GM21619 (cell line): ENCODE measurements at regions not wholly inside any gene's neighbourhood (a gene's known extent, or its start where the extent isn't known, plus 50 kb on each side); places are given as distances from the start of the nearest gene placed in this dataset.
"Not testable (repeated sequence)": the region's sequence is repeated elsewhere in the genome, so short reads cannot be mapped to it uniquely, and the experiment has no call there.

Source experiments
- ATAC-seq: cut with Tn5 transposase; IDR thresholded peaks from one replicate; pipeline ENCODE4 v1.9.1; 2021; ENCODE audit not compliant: unreplicated experiment

- no peak for ATAC-seq
Observed at GRCh38 chr4:116551806-116552205, 533.6 kb downstream of the TRAM1L1 start.

GRCh38 chr4:116547632-116548031 lies 537.7 kb downstream of the TRAM1L1 start:
- no peak for ATAC-seq

GRCh38 chr4:116546759-116547158 lies 538.6 kb downstream of the TRAM1L1 start:
- no peak for ATAC-seq

DNA sequence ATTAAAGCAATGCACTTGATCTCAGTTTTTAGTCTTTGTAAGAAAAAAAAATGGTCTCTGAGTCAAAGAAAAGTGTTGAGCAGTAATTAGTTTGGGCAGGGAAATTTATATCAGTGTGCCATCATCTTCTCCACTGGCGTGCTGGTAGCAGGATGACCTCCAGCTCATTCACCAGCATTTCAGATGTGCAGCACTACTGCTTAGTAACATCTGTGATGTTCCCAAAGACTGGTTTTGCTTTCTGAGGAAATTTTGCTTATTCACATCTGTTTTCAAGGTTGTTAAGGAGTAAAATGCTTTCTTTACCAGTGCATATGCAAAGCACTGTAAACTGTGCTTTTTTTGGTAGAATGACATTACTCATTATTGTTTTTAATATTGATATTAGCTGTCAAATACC lies 540.4 kb downstream of the TRAM1L1 start:
- no peak for ATAC-seq

DNA sequence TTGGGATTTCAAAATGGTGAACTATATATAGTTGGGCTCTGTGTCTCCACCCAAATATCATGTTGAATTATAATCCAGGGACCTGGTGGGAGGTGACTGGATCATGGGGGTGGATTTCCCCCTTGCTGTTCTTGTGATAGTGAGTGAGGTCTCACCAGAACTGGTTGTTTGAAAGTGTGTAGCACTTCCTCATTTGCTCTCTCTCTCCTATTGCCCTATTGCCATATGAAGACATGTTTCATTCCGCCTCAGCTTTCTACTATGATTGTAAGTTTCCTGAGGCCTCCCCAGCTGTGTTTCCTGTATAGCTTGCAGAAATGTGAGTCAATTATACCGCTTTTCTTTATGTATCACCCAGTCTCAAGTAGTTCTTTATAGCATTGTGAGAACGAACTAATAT lies 545.6 kb downstream of the TRAM1L1 start:
- no peak for ATAC-seq

DNA sequence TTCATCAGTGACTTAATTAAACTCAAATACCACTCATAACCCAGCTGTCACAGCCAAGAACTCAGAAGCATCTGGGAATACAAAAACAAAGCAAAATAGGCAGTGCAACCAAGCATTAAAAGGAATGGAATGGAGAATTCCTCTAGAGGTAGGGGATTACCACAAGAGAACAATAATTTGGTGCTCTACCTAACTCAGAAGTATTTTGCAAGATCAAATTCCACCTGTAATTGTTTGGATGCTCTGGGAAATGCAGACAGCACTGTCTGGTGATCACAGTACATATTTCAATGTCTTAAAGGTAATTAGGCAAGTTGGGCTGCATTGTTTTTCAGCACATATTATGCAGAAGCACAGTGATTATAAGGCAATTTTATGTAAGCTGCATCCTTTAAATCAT lies 547.5 kb downstream of the TRAM1L1 start:
- no peak for ATAC-seq

DNA sequence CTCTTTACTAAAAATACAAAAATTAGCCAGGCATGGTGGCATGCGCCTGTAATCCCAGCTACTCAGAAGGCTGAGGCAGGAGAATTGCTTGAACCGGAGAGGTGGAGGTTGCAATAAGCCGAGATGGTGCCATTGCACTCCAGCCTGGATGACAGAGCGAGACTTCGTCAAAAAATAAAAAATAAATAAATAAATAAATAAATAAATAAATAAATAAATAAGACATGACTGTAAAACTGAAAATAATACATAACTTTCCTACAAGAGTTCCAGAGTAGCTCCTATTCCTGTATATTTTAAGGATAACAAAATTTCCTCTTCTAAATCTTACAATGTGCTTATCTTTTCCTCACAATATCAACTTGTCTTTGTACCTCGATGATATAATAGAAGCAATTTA lies 549.4 kb downstream of the TRAM1L1 start:
- not testable (repeated sequence) for ATAC-seq

DNA sequence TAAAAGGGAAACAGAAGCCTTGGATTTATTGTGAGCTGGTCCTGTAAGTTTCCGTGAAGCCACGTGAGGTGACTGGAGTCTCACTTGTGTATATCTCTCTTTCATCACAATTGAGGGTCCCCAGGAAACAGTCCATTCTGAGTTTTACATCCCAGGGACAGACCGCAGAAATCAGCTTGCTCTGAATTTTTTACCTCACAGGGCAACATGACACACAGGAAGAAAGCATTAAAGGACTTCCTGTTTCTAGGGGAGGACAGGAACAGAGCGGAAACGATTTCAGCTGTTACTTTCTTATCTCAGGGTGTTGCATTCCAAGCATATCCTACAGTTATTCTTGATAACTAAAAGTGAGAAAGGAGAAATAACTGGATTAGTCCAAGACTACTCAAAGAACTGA lies 553.5 kb downstream of the TRAM1L1 start:
- ATAC-seq: no peak

DNA sequence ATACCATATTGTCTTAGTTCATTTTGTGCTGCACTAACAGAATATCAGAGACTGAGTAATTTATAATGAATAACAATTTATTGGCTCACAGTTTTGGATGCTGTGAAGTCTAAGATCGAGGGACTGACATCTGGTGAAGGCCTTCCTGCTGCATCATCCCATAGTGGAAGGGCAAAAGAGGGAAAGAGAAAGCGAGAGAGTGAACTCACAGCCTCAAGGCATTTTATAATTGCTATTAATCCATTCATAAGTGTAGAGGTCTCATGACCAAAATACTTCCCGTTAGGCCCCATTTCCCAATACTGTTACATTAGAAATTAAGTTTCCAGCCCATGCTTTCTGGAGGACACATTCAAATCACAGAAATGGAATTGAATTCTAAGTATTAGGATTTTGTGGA lies 554.4 kb downstream of the TRAM1L1 start:
- ATAC-seq: no peak

- no peak for ATAC-seq
Observed at GRCh38 chr4:116530048-116530447, 555.3 kb downstream of the TRAM1L1 start.

GRCh38 chr4:116529129-116529528 lies 556.2 kb downstream of the TRAM1L1 start:
- no peak for ATAC-seq

DNA sequence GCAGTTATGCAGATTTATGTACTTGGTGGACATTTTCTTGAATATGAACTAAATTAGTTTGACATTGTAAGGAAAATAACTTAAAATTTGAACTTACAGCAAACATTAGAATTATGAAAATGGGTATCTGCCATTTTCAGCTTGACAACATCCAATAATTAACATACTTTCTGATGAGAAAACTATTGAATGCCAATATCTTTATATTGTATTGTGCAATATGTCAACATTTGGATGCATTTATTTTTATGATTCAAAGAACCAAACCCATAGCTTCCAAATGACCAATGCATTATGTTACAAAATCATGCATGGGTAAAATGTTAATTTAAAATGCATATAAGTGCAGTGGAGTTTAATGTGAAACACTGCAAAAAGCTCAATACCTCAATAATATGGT lies 562.5 kb downstream of the TRAM1L1 start:
- no peak for ATAC-seq

GRCh38 chr4:116520886-116521285 lies 564.5 kb downstream of the TRAM1L1 start:
- ATAC-seq: no peak

- ATAC-seq: no peak
Observed at GRCh38 chr4:116516711-116517110, 568.7 kb downstream of the TRAM1L1 start.

GRCh38 chr4:116515959-116516358 lies 569.4 kb downstream of the TRAM1L1 start:
- ATAC-seq: no peak

GRCh38 chr4:116512552-116512951 lies 572.8 kb downstream of the TRAM1L1 start:
- ATAC-seq: no peak

DNA sequence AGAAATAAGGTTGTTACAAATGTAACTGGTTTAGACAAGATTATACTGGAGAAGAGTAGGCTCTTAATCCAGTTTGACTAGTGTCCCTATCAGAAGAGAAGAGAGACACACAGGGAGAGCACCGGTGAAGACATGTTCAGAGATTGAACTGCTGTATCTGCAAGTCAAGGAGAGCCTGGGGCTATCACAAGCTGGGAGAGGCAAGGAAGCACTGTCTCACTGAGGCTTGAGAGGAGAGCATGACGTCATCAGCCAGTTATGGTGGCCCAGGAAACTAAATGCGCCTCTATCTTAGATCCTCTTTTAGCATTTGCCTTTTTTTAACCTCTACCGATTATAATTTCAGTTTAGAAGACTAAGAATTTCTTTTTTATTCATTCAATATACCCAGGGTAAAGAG lies 583.4 kb downstream of the TRAM1L1 start:
- ATAC-seq: no peak

DNA sequence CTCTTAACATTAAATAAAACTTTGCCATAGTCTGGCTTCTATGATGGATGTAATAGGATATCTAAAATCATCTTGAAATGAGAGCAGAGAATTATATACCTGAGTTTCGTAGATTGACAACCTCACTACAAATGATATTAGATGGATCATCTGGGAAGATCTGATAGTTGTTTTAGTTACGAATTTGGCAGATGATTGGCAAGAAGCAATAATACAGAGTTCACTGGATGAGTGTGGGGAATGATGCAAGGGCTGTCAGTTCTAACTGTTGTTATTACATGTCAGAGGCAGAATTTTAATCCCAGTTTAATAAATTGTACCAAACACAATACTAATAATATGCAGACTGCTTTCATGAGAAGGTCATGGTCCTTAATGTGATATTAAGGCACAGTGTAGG lies 585.2 kb downstream of the TRAM1L1 start:
- no peak for ATAC-seq

- ATAC-seq: no peak
Observed at GRCh38 chr4:116489739-116490138, 595.6 kb downstream of the TRAM1L1 start.

GRCh38 chr4:116486401-116486800 lies 599.0 kb downstream of the TRAM1L1 start:
- no peak for ATAC-seq

DNA sequence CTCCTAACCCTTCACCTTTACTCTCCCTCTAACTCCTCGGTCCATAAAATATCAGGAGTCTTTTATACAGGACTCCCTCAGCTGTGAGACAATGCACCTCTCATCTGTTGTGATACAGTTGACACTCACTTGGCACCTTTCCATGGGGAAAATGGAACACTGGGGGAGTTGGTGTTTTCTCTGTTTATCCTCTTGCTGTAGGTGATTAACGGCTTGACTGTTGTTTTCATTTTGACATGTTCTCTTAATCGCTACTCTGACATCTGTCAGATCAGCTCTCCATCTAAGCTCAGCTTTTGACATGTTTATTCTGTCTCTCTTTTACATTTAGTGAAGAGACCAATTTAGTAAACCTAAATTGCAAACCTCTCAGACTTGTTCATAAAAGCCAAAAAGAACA lies 604.8 kb downstream of the TRAM1L1 start:
- no peak for ATAC-seq

- no peak for ATAC-seq
Observed at GRCh38 chr4:116478343-116478742, 607.0 kb downstream of the TRAM1L1 start.

- no peak for ATAC-seq
Observed at GRCh38 chr4:116469582-116469981, 615.8 kb downstream of the TRAM1L1 start.

DNA sequence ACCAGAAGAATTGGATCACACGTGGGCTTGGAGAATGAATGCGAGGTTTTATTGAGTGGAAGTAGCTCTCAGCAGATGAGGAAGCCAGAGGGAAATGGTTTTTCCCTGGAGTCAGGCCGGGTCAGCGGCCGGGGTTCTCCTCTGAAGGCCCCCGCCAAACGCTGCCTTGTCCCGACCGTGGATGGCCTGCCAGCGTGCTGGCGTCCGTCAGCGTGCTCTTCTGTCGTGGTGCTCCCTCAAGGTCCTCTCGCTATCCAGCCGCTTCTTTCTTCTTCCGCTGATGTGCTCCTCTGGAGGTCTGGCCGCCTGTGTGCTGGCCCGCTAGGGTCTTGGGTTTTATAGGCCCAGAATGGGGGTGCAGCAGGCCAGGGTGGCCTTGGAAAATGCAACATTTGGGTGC lies 632.2 kb downstream of the TRAM1L1 start:
- ATAC-seq: no peak
